GM23338 (cell line): ENCODE measurements at regions not wholly inside any gene's neighbourhood (a gene's known extent, or its start where the extent isn't known, plus 50 kb on each side); places are given as distances from the start of the nearest gene placed in this dataset.

Experiments
- ATAC-seq: fragments of 200-7000 bp; cut with Tn5 transposase; 3 replicates; pipeline ENCODE4 v1.9.1; 2020
- DNase-seq: peaks from one replicate; pipeline ENCODE4 v3.0.0-alpha.2; 2015; ENCODE audit warnings: low spot score
- H2AFZ ChIP-seq: fragments of 200-600 bp; sonication (generic); 2 replicates; pipeline ENCODE4 v1.8.0; 2016; ENCODE audit warnings: antibody characterized with exemption, mild to moderate bottlenecking, moderate library complexity
- H3F3A ChIP-seq: fragments of 200-600 bp; sonication (generic); replicated peaks from 2 replicates; pipeline ENCODE4 v1.8.0; 2017; ENCODE audit warnings: antibody characterized with exemption, mixed run types, low read depth
- H3K27ac ChIP-seq: fragments of 200-600 bp; sonication (generic); 2 replicates; pipeline ENCODE4 v1.6.1; 2016; ENCODE audit warnings: low read depth
- H3K27me3 ChIP-seq: fragments of 200-600 bp; sonication (generic); 2 replicates; pipeline ENCODE4 v1.8.0; 2016; ENCODE audit warnings: mild to moderate bottlenecking, mixed run types, moderate library complexity; ENCODE audit not compliant: insufficient read depth
- H3K36me3 ChIP-seq: fragments of 200-600 bp; sonication (generic); 2 replicates; pipeline ENCODE4 v1.8.0; 2016; ENCODE audit warnings: mild to moderate bottlenecking; ENCODE audit not compliant: insufficient read depth
- H3K4me1 ChIP-seq: fragments of 200-600 bp; sonication (generic); 2 replicates; pipeline ENCODE4 v1.8.0; 2016; ENCODE audit warnings: mild to moderate bottlenecking, moderate library complexity; ENCODE audit not compliant: insufficient read depth
- H3K4me2 ChIP-seq: fragments of 200-600 bp; sonication (generic); 2 replicates; pipeline ENCODE4 v1.7.1; 2017; ENCODE audit warnings: mixed run types
- H3K4me3 ChIP-seq: fragments of 200-600 bp; sonication (generic); 2 replicates; pipeline ENCODE4 v1.6.1; 2016; ENCODE audit warnings: mixed run types
- H3K79me2 ChIP-seq: fragments of 200-600 bp; sonication (generic); replicated peaks from 2 replicates; pipeline ENCODE4 v1.8.0; 2017; ENCODE audit warnings: mild to moderate bottlenecking; ENCODE audit not compliant: insufficient read depth
- H3K9me2 ChIP-seq: fragments of 200-600 bp; sonication (generic); 2 replicates; pipeline ENCODE4 v1.8.0; 2017; ENCODE audit not compliant: insufficient read depth
- H4K20me1 ChIP-seq: fragments of 200-600 bp; sonication (generic); replicated peaks from 2 replicates; pipeline ENCODE4 v1.8.0; 2017; ENCODE audit warnings: mild to moderate bottlenecking; ENCODE audit not compliant: insufficient read depth
- H3K27ac Mint-ChIP-seq: 2 replicates; pipeline ENCODE4 v1.8.0; 2020; ENCODE audit warnings: inconsistent platforms, mild to moderate bottlenecking, moderate library complexity, mixed read lengths
- H3K27me3 Mint-ChIP-seq: 3 replicates; pipeline ENCODE4 v1.8.0; 2022; ENCODE audit warnings: low read depth, mild to moderate bottlenecking, moderate library complexity, mixed read lengths, inconsistent platforms; ENCODE audit not compliant: insufficient read depth, poor library complexity
- H3K36me3 Mint-ChIP-seq: 3 replicates; pipeline ENCODE4 v1.8.0; 2021; ENCODE audit warnings: low read depth, mild to moderate bottlenecking, inconsistent platforms, moderate library complexity, mixed read lengths
- H3K4me1 Mint-ChIP-seq: 3 replicates; pipeline ENCODE4 v1.8.0; 2020; ENCODE audit warnings: mild to moderate bottlenecking, inconsistent platforms, mixed read lengths
- H3K4me3 Mint-ChIP-seq: 3 replicates; pipeline ENCODE4 v1.8.0; 2021; ENCODE audit warnings: moderate library complexity, mild to moderate bottlenecking, inconsistent platforms, mixed read lengths
- H3K9me3 Mint-ChIP-seq: 3 replicates; pipeline ENCODE4 v1.8.0; 2020; ENCODE audit warnings: moderate library complexity, mild to moderate bottlenecking, inconsistent platforms, mixed read lengths
- CREB1 ChIP-seq: fragments of 250-450 bp; sonication (Bioruptor Pico); IDR thresholded peaks from 2 replicates; pipeline ENCODE4 v1.5.0; 2020; ENCODE audit warnings: low read depth, mild to moderate bottlenecking, moderate library complexity
- CTCF ChIP-seq, 2 experiments: fragments of 200-600 bp in 1 of 2; sonication (generic) in 1 of 2; conservative IDR thresholded peaks; 2 replicates each; pipeline versions ENCODE4 v1.5.1 to v1.6.1; 2016 to 2017; ENCODE audit warnings: antibody characterized with exemption in 2 of 2, low read depth in 2 of 2, mild to moderate bottlenecking in 2 of 2, moderate library complexity in 1 of 2
- EZH2 ChIP-seq: fragments of 200-600 bp; sonication (generic); IDR thresholded peaks from one replicate; pipeline ENCODE4 v1.8.0; 2017; ENCODE audit warnings: antibody characterized with exemption, mild to moderate bottlenecking, low read depth; ENCODE audit not compliant: unreplicated experiment
- EZH2phosphoT487 ChIP-seq: fragments of 200-600 bp; sonication (generic); IDR thresholded peaks from one replicate; pipeline ENCODE4 v1.8.1; 2018; ENCODE audit warnings: antibody characterized with exemption; ENCODE audit not compliant: unreplicated experiment
- NANOG ChIP-seq: IDR thresholded peaks from 2 replicates; pipeline ENCODE4 v1.6.1; 2016; ENCODE audit warnings: antibody characterized with exemption, borderline replicate concordance
- POLR2AphosphoS5 ChIP-seq: IDR thresholded peaks from 2 replicates; pipeline ENCODE4 v1.6.1; 2016; ENCODE audit warnings: antibody characterized with exemption, low read depth
- STAT1 ChIP-seq: IDR thresholded peaks from one replicate; pipeline ENCODE4 v1.6.1; 2016; ENCODE audit warnings: antibody characterized with exemption; ENCODE audit not compliant: unreplicated experiment
- ZNF114 ChIP-seq: fragments of 250-450 bp; sonication (Bioruptor Pico); IDR thresholded peaks from 2 replicates; pipeline ENCODE4 v1.5.0; 2020; ENCODE audit warnings: mild to moderate bottlenecking, moderate library complexity
- ZNF331 ChIP-seq: fragments of 250-450 bp; sonication (Bioruptor Pico); IDR thresholded peaks from 2 replicates; pipeline ENCODE4 v1.5.0; 2020; ENCODE audit warnings: low read depth, mild to moderate bottlenecking, moderate library complexity
- TF ChIP-seq, protein P1 (sequence below): IDR thresholded peaks from 2 replicates; pipeline ENCODE4 v1.6.1; 2016; ENCODE audit warnings: antibody characterized with exemption
- TF ChIP-seq, protein P2 (sequence below): IDR thresholded peaks from one replicate; pipeline ENCODE4 v1.6.1; 2018; ENCODE audit warnings: antibody characterized with exemption; ENCODE audit not compliant: unreplicated experiment

GRCh38 chr9:115374724-115375268 is 256.8 kb upstream of the TNC start:
- Histone ChIP-seq H3K9me2 (peaks cover 6% of the 10 kb centered on the region; the same call in 1 of the 2 replicates), H3F3A (no peaks in the 10 kb centered on the region), H3K4me3 (no peak overlapping the region), H3K36me3 (no peaks in the 10 kb centered on the region), H3K4me2 (no peak overlapping the region), H4K20me1 (no peaks in the 10 kb centered on the region), H3K4me1 (no peaks in the 10 kb centered on the region), H3K79me2 (no peaks in the 10 kb centered on the region), H3K27me3 (no peaks in the 10 kb centered on the region), H2AFZ (no peak overlapping the region), H3K27ac (no peak overlapping the region)
- ATAC-seq, result no peak
- no peaks in the 10 kb centered on the region; the same call in 2 of the 3 replicates for H3K36me3 Mint-ChIP-seq
- peaks cover 2% of the 10 kb centered on the region; the same call in 1 of the 3 replicates for H3K9me3 Mint-ChIP-seq
- no peak overlapping the region for H3K27ac Mint-ChIP-seq
- TF ChIP-seq STAT1 (no peak), CREB1 (CRISPR knock-in tag) (no peak), POLR2AphosphoS5 (no peak), ZNF331 (CRISPR knock-in tag) (no peak), NANOG (no peak), CTCF (conservative IDR thresholded peaks at IDR 0.05; ENCODE audit: low read depth in 2 of 2) (no peak), EZH2 (no peak), ZNF114 (no peak), EZH2phosphoT487 (no peak)
- TF ChIP-seq, protein P1, sequence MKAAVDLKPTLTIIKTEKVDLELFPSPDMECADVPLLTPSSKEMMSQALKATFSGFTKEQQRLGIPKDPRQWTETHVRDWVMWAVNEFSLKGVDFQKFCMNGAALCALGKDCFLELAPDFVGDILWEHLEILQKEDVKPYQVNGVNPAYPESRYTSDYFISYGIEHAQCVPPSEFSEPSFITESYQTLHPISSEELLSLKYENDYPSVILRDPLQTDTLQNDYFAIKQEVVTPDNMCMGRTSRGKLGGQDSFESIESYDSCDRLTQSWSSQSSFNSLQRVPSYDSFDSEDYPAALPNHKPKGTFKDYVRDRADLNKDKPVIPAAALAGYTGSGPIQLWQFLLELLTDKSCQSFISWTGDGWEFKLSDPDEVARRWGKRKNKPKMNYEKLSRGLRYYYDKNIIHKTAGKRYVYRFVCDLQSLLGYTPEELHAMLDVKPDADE, result no peak
- TF ChIP-seq, protein P2, sequence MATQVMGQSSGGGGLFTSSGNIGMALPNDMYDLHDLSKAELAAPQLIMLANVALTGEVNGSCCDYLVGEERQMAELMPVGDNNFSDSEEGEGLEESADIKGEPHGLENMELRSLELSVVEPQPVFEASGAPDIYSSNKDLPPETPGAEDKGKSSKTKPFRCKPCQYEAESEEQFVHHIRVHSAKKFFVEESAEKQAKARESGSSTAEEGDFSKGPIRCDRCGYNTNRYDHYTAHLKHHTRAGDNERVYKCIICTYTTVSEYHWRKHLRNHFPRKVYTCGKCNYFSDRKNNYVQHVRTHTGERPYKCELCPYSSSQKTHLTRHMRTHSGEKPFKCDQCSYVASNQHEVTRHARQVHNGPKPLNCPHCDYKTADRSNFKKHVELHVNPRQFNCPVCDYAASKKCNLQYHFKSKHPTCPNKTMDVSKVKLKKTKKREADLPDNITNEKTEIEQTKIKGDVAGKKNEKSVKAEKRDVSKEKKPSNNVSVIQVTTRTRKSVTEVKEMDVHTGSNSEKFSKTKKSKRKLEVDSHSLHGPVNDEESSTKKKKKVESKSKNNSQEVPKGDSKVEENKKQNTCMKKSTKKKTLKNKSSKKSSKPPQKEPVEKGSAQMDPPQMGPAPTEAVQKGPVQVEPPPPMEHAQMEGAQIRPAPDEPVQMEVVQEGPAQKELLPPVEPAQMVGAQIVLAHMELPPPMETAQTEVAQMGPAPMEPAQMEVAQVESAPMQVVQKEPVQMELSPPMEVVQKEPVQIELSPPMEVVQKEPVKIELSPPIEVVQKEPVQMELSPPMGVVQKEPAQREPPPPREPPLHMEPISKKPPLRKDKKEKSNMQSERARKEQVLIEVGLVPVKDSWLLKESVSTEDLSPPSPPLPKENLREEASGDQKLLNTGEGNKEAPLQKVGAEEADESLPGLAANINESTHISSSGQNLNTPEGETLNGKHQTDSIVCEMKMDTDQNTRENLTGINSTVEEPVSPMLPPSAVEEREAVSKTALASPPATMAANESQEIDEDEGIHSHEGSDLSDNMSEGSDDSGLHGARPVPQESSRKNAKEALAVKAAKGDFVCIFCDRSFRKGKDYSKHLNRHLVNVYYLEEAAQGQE, result no peak
- no peak for DNase-seq
- no peaks in the 10 kb centered on the region for H3K27me3 Mint-ChIP-seq
- no peak overlapping the region for H3K4me3 Mint-ChIP-seq
- H3K4me1 Mint-ChIP-seq, result 0 out of 3 replicates have a peak, but pooled peaks cover 3% of the 10 kb centered on the region
